ENCODE measurements at regions not wholly inside any gene's neighbourhood (a gene's known extent, or its start where the extent isn't known, plus 50 kb on each side); places are given as distances from the start of the nearest gene placed in this dataset.

DNA sequence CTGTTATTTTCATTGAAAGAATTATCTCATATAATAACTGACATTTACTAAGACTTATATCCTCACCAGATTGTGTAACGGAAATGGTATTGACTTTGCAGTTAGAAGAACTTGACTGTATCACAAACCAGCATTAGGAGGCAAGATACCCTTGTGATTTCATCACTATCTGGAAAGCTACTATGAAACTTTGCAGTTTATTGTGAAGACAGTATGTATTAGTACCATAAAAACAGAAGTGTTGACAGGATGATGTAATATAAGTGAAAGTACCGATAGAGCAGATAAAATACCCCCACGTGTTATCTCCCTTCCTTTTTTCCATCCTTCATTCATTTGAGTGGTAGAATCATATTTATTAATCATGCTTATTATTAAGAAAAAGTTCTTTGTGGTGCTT is 365.7 kb upstream of the KLHL1 start:
- no peak for DNase-seq

DNA sequence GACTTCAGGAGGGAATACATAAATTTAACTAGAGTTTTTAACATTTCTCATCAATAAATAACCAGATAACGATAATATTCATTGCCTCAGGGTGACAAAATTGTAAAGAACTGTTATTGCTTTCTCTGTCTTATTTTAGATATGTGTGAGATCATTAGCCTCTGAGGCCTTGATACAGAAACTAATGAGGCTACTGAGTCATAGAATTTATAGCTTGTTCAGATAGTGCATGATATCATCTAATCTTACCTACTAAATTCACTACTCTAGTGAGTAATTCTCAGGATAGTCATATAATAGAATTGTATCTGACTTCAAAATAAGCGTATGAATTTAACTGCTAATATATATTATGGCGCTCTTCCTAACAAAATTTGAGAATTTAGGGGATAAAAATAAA is 360.8 kb upstream of the KLHL1 start:
- no peak for DNase-seq

DNA sequence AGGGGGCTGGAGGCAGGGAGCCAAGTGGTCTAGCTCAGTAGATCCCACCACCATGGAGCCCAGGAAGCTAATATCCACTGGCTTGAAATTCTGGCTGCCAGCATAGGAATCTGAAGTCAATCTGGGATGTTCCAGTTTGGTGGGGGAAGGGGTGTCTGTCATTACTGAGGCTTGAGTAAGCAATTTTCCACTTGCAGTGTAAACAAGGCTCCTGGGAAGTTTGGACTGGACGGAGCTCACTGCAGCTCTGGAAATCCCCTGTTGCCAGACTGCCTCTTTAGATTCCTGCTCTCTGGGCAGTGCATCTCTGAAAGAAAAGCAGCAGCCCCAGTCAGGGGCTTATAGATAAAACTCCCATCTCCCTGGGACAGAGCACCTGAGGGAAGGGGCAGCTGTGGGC is 349.2 kb upstream of the KLHL1 start:
- no peak for DNase-seq

DNA sequence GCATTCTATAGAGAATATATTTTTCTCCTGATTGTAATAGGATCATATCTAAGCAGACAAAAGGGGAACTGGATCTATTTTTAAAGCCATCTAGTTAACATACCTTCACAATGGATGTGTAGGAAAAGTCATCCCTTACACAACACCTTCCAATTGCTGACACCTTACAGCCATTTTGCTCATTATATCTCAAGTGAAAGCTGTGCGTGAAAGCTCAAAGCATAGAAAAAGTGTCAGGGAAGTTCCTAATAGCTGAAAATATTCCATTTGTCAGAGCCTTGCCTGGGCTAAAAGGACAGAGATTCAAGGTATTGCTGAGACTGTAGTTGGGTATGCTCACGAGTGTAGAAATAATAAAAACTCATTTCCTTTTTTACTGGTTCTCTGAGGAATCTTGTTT is 340.6 kb upstream of the KLHL1 start:
- no peak for DNase-seq

DNA sequence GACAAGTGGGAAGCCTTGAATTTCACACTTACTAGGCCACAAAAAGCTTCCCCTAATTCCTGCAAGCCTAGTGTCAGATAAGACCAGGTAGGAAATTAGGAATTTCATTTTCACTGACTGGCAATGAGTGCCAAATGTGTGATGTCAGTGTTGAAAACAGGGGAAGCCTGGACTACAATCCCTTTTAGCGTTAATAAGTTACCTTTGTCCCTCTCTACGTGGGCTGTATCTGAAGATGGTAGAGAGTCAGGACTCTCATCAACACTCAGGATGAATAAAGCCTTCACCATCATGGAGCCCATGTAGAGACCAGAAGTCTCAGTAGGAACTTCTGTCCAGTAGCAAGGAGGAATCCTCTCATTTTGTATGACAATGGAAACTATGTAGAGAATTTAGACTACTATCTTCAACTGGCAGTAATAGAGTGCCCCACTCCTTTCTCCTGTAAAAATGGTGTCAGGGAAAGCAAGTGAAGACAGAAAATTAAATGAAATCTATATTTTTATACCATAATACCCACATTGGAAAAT is 324.1 kb upstream of the KLHL1 start:
- no peak for DNase-seq

DNA sequence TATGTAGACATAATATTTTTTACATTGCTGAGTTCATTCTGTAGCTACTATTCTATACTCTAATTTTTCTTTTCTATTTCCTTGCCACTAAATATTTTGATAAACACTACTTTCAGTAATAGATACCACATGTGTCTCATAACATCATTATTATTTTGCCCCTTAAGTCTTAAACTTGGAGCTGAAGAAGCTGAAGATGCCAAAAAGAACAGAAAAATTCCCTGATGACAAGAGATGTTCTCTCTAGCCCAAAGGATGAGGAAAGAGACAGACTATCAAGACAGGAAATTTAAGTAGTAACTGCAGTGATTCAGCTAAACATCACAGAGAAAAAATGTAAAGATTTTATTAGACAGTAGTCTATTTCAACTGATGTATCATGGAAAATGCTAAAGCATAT is 322.0 kb upstream of the KLHL1 start:
- DNase-seq = no peak

DNA sequence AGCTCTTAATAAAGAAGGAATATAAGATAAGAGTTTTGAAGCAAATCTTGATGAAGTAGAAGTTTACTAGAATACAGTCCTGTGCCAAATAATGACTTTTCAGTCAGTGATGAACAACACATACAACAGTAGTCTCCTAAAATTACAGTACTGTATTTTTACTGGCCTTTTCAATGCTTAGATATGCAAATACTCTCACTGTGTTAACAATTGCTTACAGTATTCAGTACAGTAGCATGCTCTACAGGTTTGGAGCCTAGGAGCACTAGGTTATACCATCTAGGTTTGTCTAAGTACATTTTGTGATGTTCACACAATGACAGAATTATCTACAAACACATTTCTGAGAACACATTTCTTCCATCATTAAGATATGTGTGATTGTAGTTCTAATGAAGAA is 316.7 kb upstream of the KLHL1 start:
- DNase-seq = no peak

DNA sequence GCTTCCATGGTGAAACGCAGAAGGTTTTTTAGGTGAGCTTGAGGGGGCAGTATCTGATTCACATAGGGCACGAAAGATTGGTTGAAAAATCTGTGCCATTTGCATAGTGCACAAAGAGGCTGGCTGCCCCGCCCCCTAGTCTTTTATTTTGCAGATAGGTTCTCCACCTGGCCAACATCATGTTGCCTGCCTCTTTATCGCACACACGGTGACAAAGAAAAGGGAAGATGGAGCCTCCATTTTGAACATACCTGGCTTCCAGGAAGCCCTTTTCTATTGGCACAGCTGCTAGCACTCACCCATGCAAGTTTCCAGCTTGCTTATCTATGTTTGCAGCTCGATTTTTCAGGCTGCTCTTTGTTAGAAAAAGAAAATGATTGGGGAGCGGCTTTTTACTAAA is 316.2 kb upstream of the KLHL1 start:
- no peak for DNase-seq

DNA sequence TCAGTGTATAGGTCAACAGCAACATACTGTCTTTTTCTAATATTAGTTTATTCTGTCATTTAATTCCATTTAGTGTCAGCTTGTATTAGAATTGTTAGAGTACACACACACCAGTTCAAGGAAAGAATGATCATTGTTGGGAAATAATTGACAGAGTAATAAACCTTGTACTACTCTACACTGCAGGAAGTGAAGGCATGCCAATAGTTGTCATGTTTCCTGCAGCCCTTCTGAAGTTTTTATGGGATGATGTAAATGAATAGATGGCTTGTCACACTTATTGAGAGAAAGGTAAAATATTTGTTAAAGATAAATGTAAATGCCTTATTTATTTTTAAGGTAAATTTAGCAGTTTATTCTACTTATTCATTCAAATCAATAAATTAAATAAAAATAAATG is 306.9 kb upstream of the KLHL1 start:
- no peak for DNase-seq

DNA sequence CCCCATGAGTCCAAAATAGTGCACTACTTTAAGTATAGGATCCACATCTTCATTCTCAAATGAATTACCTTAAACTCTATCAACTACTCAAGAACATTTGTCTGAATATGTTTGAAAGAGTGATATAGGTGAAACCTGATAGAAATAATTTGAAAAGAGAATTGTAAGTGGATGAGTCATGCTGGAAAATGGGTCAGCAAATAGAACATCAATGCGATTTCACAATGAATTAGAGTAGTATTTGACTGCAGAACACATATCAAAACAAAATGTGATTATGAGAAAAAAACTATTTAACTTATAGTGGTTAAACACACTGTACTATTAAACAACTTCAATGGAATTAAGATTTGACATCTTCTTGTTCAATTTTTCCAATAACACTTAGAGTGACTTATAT is 300.6 kb upstream of the KLHL1 start:
- no peak for DNase-seq

DNA sequence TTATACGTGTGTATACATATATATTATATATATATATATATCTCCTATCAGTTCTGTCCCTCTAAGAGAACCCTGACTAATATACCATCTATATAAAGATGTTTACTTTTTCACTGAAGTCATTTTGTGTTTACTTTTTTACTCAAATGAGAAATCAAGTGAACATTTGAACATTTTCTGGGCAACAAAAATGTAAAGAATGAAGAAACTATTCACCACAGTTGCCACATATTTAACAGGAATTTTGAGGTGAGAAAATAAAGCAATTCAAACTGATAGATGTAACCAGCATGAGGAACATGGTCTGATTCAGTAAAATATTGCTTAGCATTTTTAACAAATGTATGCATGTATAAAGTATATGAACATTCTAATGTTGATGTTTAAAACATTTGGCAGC is 299.2 kb upstream of the KLHL1 start:
- no peak for DNase-seq

DNA sequence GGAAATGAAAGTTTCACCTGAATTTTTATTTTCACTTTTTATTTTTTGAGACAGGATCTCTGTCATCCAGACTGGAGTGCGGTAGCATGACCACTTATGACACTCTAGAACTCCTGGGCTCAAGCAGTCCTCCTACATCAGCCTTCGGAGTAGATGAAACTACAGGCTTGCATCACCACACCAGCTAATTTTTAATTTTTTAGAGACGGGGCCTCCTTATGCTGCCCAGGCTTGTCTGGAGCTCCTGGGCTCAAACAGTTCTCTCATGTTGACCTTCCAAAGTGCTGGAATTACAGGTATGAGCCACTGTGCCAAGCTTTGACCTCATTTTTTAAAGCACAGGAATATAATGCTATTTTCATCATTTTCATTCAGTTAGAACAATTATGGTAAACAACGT is 297.0 kb upstream of the KLHL1 start:
- DNase-seq = no peak

DNA sequence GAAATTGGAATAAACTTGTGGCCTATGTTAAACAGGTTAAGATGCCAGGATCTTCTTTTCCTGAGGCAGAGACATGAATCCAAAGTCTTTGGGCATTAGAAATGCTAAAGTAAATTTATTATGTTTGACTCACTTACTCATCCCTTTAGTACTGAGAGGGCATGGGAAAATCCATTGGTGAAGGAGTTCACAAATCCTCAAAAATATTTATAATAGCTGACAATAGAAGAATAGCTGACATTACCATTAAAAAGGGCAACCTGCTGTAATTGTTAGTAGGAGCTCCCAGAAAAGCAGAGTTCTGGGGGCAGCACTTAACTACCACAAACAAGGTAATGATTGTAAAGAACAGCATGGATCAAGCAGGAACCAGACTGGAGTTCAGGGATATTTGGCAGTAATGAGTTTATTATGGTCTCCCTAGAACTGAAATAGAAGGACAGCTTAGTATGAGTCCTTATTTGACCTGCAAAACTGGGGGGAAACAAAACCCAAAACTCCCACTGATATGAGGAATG is 285.8 kb upstream of the KLHL1 start:
- DNase-seq = no peak

DNA sequence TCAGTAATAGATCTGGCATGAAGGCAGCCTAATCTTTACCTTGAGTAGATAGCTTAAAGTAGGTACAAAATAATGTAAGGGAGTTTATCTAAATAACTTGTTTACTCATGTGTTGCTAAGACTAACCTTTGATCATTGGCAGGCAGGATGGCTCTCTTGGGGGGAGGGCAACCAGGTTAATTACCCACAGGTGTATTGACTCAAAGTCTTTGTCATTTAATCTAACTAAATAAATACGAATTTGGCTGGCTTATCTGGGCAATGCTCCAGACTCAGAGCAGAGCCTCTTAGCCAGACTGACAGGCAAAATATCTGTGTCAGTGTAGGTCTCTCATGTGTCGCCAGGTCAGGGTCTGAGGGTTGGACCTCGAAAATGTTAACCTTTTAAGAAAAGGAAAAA is 283.4 kb upstream of the KLHL1 start:
- DNase-seq = no peak

DNA sequence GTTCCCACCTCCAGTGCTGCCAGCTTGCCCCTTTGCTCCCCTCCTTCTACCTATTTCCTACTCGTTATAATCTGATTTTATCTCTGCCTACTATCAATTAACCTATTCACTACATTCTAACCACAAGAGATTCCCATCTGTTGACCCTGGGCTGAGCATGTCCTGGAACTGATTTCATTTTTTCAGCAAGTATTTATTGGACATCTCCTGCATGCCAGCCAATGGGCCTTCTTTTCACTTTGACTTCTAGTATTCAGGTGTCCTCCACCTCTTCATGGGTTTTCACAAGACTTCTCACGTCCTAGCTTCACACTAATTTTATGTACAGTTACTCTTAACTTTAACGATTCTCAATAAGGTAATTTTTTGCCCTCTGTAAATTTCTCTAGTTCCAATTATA is 282.7 kb upstream of the KLHL1 start:
- DNase-seq = no peak

DNA sequence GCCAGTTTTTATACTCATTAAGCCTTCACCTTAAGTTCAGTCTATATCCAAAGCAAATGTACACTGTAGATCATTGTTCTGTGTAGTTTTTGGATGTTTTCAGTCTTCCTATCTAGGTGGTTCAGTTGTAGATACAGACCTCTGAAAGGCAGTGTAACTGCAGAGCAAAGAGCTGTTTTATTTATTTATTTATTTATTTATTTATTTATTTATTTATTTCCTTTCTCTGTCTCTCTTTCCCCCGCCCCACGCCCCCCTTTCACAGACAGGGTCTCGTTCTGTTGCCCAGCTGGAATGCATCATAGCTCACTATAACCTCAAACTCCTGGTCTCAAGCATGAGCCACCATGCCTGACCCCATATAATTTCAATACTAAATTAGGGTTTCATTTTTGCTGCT is 281.8 kb upstream of the KLHL1 start:
- no peak for DNase-seq

DNA sequence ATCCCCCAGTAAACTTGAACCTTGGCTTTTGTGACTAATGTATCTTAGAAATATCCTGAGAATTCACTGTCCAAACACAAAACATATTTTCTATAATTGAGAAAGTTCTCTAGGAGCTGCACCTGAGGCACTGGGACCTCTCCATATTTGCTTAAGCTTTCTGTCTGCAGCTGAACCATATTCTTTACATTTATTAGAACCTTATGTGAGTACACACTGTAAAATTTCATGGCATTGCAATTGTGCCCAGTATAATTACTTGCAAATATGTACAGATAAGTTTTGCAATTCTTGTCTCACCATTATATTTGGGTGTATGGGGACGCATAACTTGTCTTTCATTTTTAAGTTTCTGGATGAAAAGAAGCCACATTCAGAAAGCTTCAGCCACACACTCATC is 280.7 kb upstream of the KLHL1 start:
- DNase-seq = no peak

DNA sequence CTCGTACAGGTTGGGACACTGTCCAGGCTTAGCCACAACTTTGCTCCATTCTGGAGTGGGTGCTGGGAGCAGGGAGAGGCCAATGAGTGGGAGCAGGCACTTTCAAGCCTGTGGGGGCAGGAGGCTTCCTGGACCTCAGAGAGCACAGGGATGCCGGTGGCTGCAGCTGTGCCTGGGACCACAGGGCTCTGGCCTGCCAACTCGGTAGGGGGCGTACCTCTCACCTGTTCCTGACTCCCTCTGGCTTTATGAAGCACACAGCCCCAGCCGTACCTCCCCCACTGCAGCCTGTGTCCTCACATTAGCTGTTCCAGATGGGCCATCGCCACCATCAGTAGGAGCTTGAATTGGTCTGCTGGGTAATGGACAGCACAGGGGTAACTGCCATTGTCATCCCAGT is 278.7 kb upstream of the KLHL1 start:
- no peak for DNase-seq

DNA sequence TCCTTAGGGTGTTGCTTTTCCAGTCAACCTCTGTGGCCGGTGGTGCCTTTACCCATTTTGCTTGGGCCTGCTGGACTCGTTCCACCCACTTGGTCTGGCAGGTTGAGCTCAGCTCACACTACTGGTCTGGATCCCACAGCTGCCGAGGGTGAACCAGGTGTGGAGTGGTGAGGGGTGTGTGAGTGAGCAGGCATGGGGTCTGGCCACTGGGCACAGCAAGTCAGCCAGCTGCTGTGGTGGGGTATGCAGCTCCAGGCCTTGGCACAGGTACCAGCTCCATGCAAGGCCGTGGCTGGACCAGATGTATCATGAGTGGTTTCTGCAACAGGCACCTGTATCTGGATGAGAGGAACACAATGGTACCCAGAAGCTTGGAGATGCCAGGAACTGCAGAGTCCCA is 277.6 kb upstream of the KLHL1 start:
- DNase-seq = no peak

DNA sequence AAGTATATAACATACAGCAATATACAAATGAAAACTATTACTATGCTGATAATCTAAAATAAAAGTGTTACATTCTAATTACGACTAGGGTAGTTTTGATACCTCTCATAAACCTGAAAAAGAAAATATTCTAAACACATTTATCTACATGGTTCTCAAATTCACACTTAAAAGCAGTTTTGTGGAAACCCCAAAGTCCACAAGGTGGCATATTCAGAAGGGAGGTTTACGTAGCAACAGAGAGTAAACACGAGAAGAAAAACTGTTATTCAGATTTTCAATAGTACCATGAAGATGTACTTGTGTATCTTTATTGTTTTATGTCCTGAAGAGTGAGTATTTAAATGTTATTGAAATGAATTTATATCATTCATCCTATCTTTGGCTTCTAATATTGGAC is 275.9 kb upstream of the KLHL1 start:
- DNase-seq = no peak

DNA sequence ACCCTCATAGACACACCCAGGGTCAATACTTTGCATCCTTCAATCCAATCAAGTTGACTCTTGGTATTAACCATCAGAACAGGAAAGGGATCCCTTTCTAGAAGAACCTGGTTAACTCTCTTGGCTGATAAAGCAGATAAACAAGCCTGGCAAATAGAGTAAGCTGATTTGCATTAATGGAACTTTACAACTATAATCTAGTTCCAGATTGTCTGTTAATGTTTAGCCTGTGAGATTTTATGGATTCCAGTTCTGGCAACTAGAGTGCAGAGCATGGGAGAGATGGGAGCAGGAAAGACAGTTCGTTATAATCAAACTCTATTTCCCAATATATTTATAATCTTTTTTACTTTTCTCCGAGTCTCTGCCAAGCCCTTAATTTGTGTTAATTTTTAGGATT is 272.6 kb upstream of the KLHL1 start:
- DNase-seq = no peak

DNA sequence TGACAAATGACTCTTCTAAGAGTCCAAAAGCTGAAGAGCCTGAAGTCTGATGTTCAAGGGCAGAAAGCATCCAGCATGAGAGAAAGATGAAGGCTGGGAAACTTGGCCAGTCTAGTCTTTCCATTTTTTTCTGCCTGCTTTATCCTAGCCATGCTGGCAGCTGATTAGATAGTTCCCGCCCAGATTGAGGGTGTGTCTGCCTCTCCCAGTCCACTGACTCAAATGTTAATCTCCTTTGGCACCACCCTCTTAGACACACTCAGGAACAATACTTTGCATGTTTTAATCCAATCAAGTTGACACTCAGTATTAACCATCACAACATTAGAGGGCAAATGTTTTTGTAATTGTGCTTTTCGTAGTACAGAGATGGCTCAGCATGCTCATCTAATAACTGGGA is 267.5 kb upstream of the KLHL1 start:
- DNase-seq = no peak

DNA sequence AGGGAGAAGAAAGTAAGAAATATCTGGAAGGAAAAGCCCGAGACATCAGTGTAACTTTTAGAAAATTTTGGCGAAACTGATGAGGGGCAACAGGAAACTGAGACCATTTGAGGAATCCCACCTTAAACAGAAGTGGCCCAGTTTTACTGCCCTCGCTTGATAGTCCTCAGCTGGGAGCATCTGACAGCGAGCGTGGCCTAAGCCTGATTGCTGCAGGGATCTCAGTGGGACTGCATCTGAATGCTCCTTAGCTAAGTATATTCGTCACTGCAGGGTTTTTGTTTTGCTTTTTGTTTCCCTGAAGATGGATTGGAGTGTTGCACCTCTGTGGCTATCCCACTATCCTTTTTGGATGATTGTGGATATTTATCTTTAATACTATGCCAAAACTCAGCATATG is 262.7 kb upstream of the KLHL1 start:
- DNase-seq = no peak

DNA sequence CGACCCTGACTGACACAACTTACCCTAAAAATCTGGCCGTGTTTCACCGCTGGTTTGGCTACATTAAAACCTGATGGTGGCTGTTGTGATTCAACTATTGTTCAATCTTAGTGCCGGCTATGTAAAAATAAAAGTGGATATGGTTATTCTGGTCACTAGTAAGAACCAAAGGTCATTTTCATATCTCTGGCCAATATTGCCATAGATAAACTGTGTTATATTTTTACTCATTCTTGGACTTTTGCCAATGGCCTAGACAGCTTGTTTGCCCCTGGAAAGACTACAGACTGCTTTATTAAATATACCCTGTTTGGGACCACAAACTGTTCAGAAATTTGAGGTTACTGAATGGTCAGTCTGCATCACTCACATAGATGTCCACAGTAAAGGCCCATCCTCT is 258.5 kb upstream of the KLHL1 start:
- DNase-seq = no peak

DNA sequence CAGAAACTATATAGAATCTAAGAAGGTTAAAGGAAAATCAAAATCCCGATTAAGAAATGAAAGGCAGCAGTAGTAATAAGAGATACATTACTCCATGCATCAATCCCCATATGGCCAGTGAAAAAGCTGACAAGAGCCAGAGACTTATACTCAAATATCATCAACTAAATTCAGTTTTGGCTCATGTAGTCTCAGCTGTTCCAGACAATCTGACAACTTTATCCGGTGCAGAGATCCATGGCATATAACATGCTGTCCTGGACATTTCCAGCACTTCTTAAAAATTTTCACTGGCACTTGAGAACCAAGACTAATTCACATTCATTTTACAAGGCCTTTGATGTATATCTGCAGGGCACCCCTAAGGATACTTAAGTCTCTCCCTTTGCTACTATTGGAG is 255.7 kb upstream of the KLHL1 start:
- DNase-seq = no peak
